CD4-positive, alpha-beta memory T cell (primary cell): ENCODE measurements at regions not wholly inside any gene's neighbourhood (a gene's known extent, or its start where the extent isn't known, plus 50 kb on each side); places are given as distances from the start of the nearest gene placed in this dataset.

Experiments used
- CTCF ChIA-PET: fragments of 350-600 bp; sonication (Branson Sonifier 250); formaldehyde crosslinking; loops from one replicate; lab custom pipeline; 2021; ENCODE audit warnings: inconsistent platforms; ENCODE audit not compliant: partially characterized antibody; lab: Charles Lee
- POLR2A ChIA-PET: fragments of 350-600 bp; sonication (Branson Sonifier 250); formaldehyde crosslinking; loops from one replicate; lab custom pipeline; 2021; ENCODE audit not compliant: partially characterized antibody; lab: Charles Lee
- DNase-seq, 5 donors: peaks; one replicate each; pipeline versions ENCODE4 v3.0.0 to v3.0.0-alpha.2; 2020 to 2022; ENCODE audit warnings: mixed read lengths in 1 of 5
- H3K27ac ChIP-seq: one replicate; pipeline ENCODE4 v1.7.0; 2013; ENCODE audit warnings: low read depth, low read length
- H3K27me3 ChIP-seq: 2 replicates; pipeline ENCODE4 v1.7.0; 2013; ENCODE audit warnings: mild to moderate bottlenecking, low read length, moderate library complexity; ENCODE audit not compliant: insufficient read depth
- H3K36me3 ChIP-seq: 2 replicates; pipeline ENCODE4 v1.7.0; 2013; ENCODE audit warnings: mild to moderate bottlenecking, low read length, moderate library complexity; ENCODE audit not compliant: insufficient read depth
- H3K4me1 ChIP-seq: 2 replicates; pipeline ENCODE4 v1.7.0; 2013; ENCODE audit warnings: mild to moderate bottlenecking, low read length, moderate library complexity; ENCODE audit not compliant: insufficient read depth
- H3K4me3 ChIP-seq, 2 donors: one replicate each; pipeline ENCODE4 v1.7.0; 2013; ENCODE audit warnings: low read length in 2 of 2, mild to moderate bottlenecking in 1 of 2
- H3K9me3 ChIP-seq, 2 donors: one replicate each; pipeline ENCODE4 v1.7.0; 2013; ENCODE audit warnings: low read length in 2 of 2, control low read depth in 1 of 2; ENCODE audit not compliant: control insufficient read depth in 1 of 2
- H3K27ac Mint-ChIP-seq, 7 donors: one replicate each; pipeline ENCODE4 v1.8.0; 2020 to 2021; ENCODE audit warnings: mixed read lengths in 7 of 7, mild to moderate bottlenecking in 6 of 7, inconsistent platforms in 3 of 7, moderate library complexity in 3 of 7
- H3K27me3 Mint-ChIP-seq, 2 donors: one replicate each; pipeline ENCODE4 v1.8.0; 2020 to 2021; ENCODE audit warnings: mixed read lengths in 2 of 2
- H3K36me3 Mint-ChIP-seq, 2 donors: one replicate each; pipeline ENCODE4 v1.8.0; 2020 to 2021; ENCODE audit warnings: mixed read lengths in 2 of 2, inconsistent platforms in 1 of 2, mild to moderate bottlenecking in 1 of 2
- H3K4me1 Mint-ChIP-seq, 4 donors: one replicate each; pipeline ENCODE4 v1.8.0; 2020 to 2021; ENCODE audit warnings: mixed read lengths in 4 of 4, mild to moderate bottlenecking in 1 of 4
- H3K4me3 Mint-ChIP-seq, 8 donors: one replicate each; pipeline ENCODE4 v1.8.0; 2020 to 2021; ENCODE audit warnings: mixed read lengths in 8 of 8, mild to moderate bottlenecking in 7 of 8, moderate library complexity in 6 of 8, inconsistent platforms in 3 of 8
- H3K9me3 Mint-ChIP-seq, 8 donors: one replicate each; pipeline ENCODE4 v1.8.0; 2020 to 2021; ENCODE audit warnings: mixed read lengths in 8 of 8, mild to moderate bottlenecking in 5 of 8, inconsistent platforms in 3 of 8, moderate library complexity in 1 of 8
- intact Hi-C: fragments of 100-400 bp; cut with micrococcal nuclease; formaldehyde crosslinking; loops from one replicate; pipeline ENCODE4 v1.15.1; 2023

GRCh38 chr12:105573574-105573973 is 243.1 kb downstream of the C12orf75 start:
- Mint-ChIP-seq H3K27me3 (peaks cover 1 to 4% of the 10 kb centered on the region in 2 donors), H3K4me3 (no peak overlapping the region), H3K27ac (no peak overlapping the region), H3K9me3 (no peaks in the 10 kb centered on the region), H3K4me1 (no peaks in the 10 kb centered on the region), H3K36me3 (no peaks in the 10 kb centered on the region)
- no peak overlapping the region for H3K27ac ChIP-seq
- intact Hi-C loops, result no loop called here
- H3K4me3 ChIP-seq, result no peak overlapping the region
- H3K9me3 ChIP-seq, result no peaks in the 10 kb centered on the region
- H3K36me3 ChIP-seq, result no peaks in the 10 kb centered on the region
- ChIA-PET CTCF (no interaction called here), POLR2A (no interaction called here)
- H3K27me3 ChIP-seq, result no peaks in the 10 kb centered on the region
- DNase-seq, result no peak
- no peaks in the 10 kb centered on the region for H3K4me1 ChIP-seq

- peaks cover 1 to 4% of the 10 kb centered on the region in 2 donors for H3K27me3 Mint-ChIP-seq
- Histone ChIP-seq H3K4me3 (no peak overlapping the region), H3K36me3 (no peaks in the 10 kb centered on the region), H3K9me3 (no peaks in the 10 kb centered on the region), H3K27ac (no peak overlapping the region), H3K4me1 (no peaks in the 10 kb centered on the region), H3K27me3 (no peaks in the 10 kb centered on the region)
- no peak for DNase-seq
- intact Hi-C loops, result no loop called here
- ChIA-PET CTCF (no interaction called here), POLR2A (no interaction called here)
- no peaks in the 10 kb centered on the region for H3K36me3 Mint-ChIP-seq
- H3K4me3 Mint-ChIP-seq, result no peak overlapping the region
- no peaks in the 10 kb centered on the region for H3K9me3 Mint-ChIP-seq
- no peaks in the 10 kb centered on the region for H3K4me1 Mint-ChIP-seq
- H3K27ac Mint-ChIP-seq, result no peak overlapping the region
These were observed 243.7 kb downstream of the C12orf75 start for GRCh38 chr12:105574056-105574715.

GRCh38 chr12:105575235-105575634 is 244.7 kb downstream of the C12orf75 start:
- ChIA-PET POLR2A (no interaction called here), CTCF (no interaction called here)
- no peak for DNase-seq
- Histone ChIP-seq H3K27ac (no peak overlapping the region), H3K36me3 (no peaks in the 10 kb centered on the region), H3K27me3 (no peaks in the 10 kb centered on the region), H3K4me1 (no peaks in the 10 kb centered on the region), H3K9me3 (no peaks in the 10 kb centered on the region), H3K4me3 (no peak overlapping the region)
- Mint-ChIP-seq H3K4me1 (no peaks in the 10 kb centered on the region), H3K27ac (no peak overlapping the region), H3K36me3 (no peaks in the 10 kb centered on the region), H3K27me3 (peaks cover 1 to 4% of the 10 kb centered on the region in 2 donors), H3K4me3 (no peak overlapping the region), H3K9me3 (no peaks in the 10 kb centered on the region)
- intact Hi-C loops, result no loop called here

GRCh38 chr12:105576261-105576660 is 245.8 kb downstream of the C12orf75 start:
- Histone ChIP-seq H3K9me3 (no peaks in the 10 kb centered on the region), H3K27ac (no peak overlapping the region), H3K36me3 (no peaks in the 10 kb centered on the region), H3K4me1 (no peaks in the 10 kb centered on the region), H3K27me3 (no peaks in the 10 kb centered on the region), H3K4me3 (no peak overlapping the region)
- no peaks in the 10 kb centered on the region for H3K36me3 Mint-ChIP-seq
- H3K27me3 Mint-ChIP-seq, result peaks cover 3 to 4% of the 10 kb centered on the region in 2 donors
- no peaks in the 10 kb centered on the region for H3K9me3 Mint-ChIP-seq
- no peak overlapping the region for H3K4me3 Mint-ChIP-seq
- H3K27ac Mint-ChIP-seq, result no peak overlapping the region
- H3K4me1 Mint-ChIP-seq, result no peaks in the 10 kb centered on the region
- intact Hi-C loops, result no loop called here
- no peak for DNase-seq
- CTCF ChIA-PET, result no interaction called here
- POLR2A ChIA-PET, result no interaction called here

- intact Hi-C loops, result no loop called here
- Mint-ChIP-seq H3K4me3 (no peak overlapping the region), H3K27ac (no peak overlapping the region), H3K4me1 (no peaks in the 10 kb centered on the region), H3K27me3 (peaks cover 5 to 6% of the 10 kb centered on the region in 2 donors), H3K36me3 (no peaks in the 10 kb centered on the region), H3K9me3 (no peaks in the 10 kb centered on the region)
- no peak overlapping the region for H3K4me3 ChIP-seq
- no peaks in the 10 kb centered on the region for H3K36me3 ChIP-seq
- no peak for DNase-seq
- ChIA-PET POLR2A (no interaction called here), CTCF (no interaction called here)
- no peaks in the 10 kb centered on the region for H3K4me1 ChIP-seq
- no peaks in the 10 kb centered on the region for H3K9me3 ChIP-seq
- H3K27ac ChIP-seq, result no peak overlapping the region
- no peaks in the 10 kb centered on the region for H3K27me3 ChIP-seq
These were observed 250.4 kb downstream of the C12orf75 start for GRCh38 chr12:105580821-105581352.

- no peaks in the 10 kb centered on the region for H3K9me3 ChIP-seq
- DNase-seq, result no peak
- H3K4me1 ChIP-seq, result no peaks in the 10 kb centered on the region
- Mint-ChIP-seq H3K4me3 (no peak overlapping the region), H3K4me1 (no peaks in the 10 kb centered on the region), H3K36me3 (no peaks in the 10 kb centered on the region), H3K27me3 (peaks cover 5 to 6% of the 10 kb centered on the region in 2 donors), H3K27ac (no peak overlapping the region), H3K9me3 (peaks cover 0 to 2% (median 0%) of the 10 kb centered on the region in 8 donors)
- no peak overlapping the region for H3K4me3 ChIP-seq
- no peak overlapping the region for H3K27ac ChIP-seq
- ChIA-PET POLR2A (no interaction called here), CTCF (no interaction called here)
- H3K36me3 ChIP-seq, result no peaks in the 10 kb centered on the region
- intact Hi-C loops, result no loop called here
- H3K27me3 ChIP-seq, result no peaks in the 10 kb centered on the region
These were observed 250.9 kb downstream of the C12orf75 start for GRCh38 chr12:105581420-105581819.

GRCh38 chr12:105585107-105585506 is 254.6 kb downstream of the C12orf75 start:
- no peaks in the 10 kb centered on the region for H3K36me3 ChIP-seq
- Mint-ChIP-seq H3K4me3 (no peak overlapping the region), H3K36me3 (no peaks in the 10 kb centered on the region), H3K9me3 (peaks cover 0 to 2% (median 0%) of the 10 kb centered on the region in 8 donors), H3K4me1 (no peaks in the 10 kb centered on the region), H3K27me3 (peaks cover 3 to 4% of the 10 kb centered on the region in 2 donors), H3K27ac (no peak overlapping the region)
- CTCF ChIA-PET, result no interaction called here
- H3K9me3 ChIP-seq, result no peaks in the 10 kb centered on the region
- H3K27ac ChIP-seq, result no peak overlapping the region
- intact Hi-C loops, result no loop called here
- no peak overlapping the region for H3K4me3 ChIP-seq
- POLR2A ChIA-PET, result interaction anchor here (0.7 kb wide), 1 partner anchor 1005 kb away, joined by 3 read pairs; no protein-coding TSS in a partner anchor
- no peaks in the 10 kb centered on the region for H3K4me1 ChIP-seq
- DNase-seq, result no peak
- H3K27me3 ChIP-seq, result no peaks in the 10 kb centered on the region
